GM13977 (cell line): ENCODE measurements at regions not wholly inside any gene's neighbourhood (a gene's known extent, or its start where the extent isn't known, plus 50 kb on each side); places are given as distances from the start of the nearest gene placed in this dataset.
"Not testable (repeated sequence)": the region's sequence is repeated elsewhere in the genome, so short reads cannot be mapped to it uniquely, and the experiment has no call there.

ENCODE experiments used
- DNase-seq: peaks from one replicate; pipeline ENCODE4 v3.0.0; 2012; ENCODE audit warnings: low spot score
- in situ Hi-C: fragments of 300-500 bp; cut with MboI; formaldehyde crosslinking; loops from one replicate; pipeline ENCODE4 v1.12.0; 2022; ENCODE audit warnings: low sequenced_read_pairs, low pct_unique_long_range_greater_than_20kb, mixed read lengths, inconsistent platforms; ENCODE audit not compliant: unreplicated experiment
- TF ChIP-seq, protein P1 (sequence below): IDR thresholded peaks from 2 replicates; pipeline ENCODE4 v1.5.1; 2012; ENCODE audit warnings: mild to moderate bottlenecking, control low read depth; ENCODE audit not compliant: insufficient read depth; ENCODE audit errors: extremely low read depth, missing control alignments

DNA sequence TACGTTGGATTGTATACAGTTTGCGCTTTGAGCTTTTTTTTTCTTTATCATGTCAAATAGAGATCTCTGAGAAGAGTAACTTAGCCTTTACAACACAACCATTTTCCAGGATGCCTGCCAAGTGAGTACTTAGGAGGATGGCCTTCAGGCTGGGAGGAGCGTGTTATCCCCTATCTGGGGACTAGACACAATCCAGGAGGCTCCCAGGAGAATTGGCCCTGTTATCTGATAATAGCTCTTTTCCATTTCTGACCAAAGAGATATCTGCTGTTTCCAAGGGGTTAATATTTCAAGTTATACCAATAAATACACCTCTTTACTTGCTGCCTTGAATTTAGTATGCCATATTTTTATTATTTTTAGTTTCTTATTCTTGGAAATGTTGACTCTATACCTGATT lies 169.5 kb upstream of the SMARCAD1 start:
- no peak for DNase-seq
- TF ChIP-seq, protein P1, sequence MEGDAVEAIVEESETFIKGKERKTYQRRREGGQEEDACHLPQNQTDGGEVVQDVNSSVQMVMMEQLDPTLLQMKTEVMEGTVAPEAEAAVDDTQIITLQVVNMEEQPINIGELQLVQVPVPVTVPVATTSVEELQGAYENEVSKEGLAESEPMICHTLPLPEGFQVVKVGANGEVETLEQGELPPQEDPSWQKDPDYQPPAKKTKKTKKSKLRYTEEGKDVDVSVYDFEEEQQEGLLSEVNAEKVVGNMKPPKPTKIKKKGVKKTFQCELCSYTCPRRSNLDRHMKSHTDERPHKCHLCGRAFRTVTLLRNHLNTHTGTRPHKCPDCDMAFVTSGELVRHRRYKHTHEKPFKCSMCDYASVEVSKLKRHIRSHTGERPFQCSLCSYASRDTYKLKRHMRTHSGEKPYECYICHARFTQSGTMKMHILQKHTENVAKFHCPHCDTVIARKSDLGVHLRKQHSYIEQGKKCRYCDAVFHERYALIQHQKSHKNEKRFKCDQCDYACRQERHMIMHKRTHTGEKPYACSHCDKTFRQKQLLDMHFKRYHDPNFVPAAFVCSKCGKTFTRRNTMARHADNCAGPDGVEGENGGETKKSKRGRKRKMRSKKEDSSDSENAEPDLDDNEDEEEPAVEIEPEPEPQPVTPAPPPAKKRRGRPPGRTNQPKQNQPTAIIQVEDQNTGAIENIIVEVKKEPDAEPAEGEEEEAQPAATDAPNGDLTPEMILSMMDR: no peak
- in situ Hi-C loops: no loop called here

DNA sequence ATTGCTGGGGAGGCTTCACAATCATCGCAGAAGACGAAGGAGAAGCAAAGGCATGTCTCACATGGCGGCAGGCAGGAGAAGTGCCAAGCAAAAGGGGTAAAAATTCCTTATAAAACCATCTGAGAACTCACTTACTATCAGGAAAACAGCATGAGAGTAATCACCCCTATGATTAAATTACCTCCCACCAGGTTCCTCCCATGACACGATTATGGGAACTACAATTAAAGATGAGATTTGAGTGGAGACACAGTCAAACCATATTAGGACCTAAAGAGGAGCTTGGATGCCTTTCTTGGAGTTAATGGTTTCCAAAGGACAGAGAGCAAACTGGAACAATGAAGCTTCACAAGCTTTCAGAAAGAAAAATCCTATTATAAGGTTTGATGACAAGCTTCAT lies 168.4 kb upstream of the SMARCAD1 start:
- TF ChIP-seq, protein P1: no peak
- no peak for DNase-seq
- in situ Hi-C loops: no loop called here

DNA sequence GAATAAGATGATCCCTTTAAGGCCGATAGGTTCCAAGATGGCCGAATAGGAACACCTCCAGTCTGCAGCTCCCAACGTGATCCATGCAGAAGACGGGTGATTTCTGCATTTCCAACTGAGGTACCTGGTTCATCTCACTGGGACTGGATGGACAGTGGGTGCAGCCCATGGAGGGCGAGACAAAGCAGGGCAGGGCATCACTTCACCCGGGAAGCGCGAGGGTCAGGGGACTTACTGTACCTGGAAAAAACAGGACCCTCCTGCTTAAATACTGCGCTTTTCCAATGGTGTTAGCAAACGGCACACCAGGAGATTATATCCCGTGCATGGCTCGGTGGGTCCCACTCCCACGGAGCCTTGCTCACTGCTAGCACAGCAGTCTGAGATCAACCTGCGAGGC lies 163.2 kb upstream of the SMARCAD1 start:
- in situ Hi-C loops, DNase-seq: not testable (repeated sequence)

DNA sequence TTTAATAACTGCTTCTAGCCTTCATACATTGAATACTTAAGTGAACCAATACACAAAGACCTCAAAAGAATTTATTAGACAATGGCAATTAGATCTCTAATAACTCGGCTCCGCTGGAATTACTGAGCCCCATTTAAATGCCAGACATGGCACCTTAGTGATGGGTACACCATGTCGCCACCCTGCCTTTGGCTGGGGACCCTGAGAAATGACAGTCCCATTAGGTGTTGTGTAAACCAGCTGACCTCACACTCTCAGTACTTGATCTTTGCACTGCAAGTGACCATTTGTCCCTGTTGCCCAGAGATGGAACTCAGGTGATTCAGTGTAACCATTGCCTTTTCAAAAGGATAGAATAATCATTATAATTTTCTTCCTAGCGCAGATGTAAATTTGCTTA lies 144.6 kb upstream of the SMARCAD1 start:
- TF ChIP-seq, protein P1: no peak
- DNase-seq: no peak
- in situ Hi-C loops: no loop called here

DNA sequence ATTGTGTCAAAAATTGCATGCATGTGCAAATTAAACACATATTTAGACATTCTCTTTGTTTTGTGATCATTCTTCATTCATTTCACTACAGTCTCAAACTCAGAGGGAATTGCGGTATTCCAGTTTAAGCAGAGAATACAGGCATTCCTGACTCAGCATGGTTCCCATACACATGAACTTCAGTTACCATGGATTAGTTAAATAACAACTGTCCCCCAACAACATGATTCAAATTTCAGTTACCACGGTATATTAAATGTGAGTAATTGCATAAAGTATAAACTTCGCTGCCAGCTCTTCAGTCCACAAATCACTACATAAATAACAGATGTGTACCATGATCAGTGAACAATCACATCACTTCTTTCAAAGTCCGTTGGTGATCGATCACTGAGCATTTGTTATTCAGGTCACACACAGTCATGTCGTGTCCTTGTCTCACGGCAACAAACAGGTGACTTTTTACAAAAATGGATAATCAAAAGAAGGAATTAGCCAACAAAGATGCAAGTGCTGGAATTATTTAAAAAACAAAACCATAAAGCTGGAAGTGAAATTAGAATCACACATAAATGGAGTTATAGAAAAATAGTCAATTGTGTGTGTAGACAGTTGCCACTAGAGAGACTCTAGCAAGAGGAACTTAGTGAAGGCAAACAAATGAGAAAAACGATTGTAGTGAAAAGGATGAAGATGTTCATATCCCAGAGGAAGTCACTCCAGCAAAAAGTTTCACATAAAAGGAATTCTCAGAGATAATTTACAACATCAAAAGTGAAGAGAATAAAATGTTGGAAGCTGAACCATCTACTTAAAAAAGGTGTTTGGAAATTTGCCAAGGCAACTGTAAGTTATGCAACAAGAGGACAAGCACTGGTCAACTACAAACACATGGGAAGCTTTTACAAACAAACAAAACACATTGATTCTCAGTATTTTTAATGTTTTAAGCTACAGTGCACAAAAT lies 138.6 kb upstream of the SMARCAD1 start:
- TF ChIP-seq, protein P1: no peak
- no peak for DNase-seq
- in situ Hi-C loops: no loop called here

DNA sequence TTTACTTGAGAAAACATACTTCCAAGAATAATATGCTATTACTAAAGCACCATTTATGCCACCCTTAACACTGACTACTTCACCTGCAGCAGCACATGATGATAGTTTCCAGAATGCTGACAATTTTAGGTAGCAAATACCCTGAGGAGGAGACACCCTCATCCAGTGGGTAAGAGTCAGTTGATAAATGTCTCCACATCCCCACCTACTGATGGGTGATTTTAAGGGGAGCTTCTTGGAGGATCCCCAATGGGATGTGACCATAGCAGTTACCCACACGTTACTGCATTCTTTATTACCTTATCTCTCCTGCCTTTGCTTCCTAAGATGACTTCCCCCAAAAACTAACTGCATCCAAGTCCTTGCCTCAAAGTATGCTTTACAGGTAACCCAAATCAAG lies 131.2 kb upstream of the SMARCAD1 start:
- in situ Hi-C loops: no loop called here
- no peak for DNase-seq
- TF ChIP-seq, protein P1: peak; percentile 16

DNA sequence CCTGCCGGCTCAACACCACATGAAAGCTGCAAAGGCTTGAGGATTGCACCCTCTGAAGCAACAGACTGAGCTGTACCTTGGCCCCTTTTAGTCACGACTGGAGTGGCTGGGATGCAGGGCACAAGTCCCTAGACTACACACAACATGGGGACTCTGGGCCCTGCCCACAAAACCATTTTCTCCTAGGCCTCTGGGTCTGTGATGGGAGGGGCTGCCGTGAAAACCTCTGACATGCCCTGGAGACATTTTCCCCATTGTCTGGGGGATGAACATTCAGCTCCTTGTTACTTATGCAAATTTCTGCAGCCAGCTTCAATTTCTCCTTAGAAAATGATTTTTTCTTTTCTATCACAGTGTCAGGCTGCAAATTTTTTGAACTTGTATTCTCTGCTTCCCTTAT lies 123.5 kb upstream of the SMARCAD1 start:
- in situ Hi-C loops: no loop called here
- TF ChIP-seq, protein P1: no peak
- DNase-seq: no peak

DNA sequence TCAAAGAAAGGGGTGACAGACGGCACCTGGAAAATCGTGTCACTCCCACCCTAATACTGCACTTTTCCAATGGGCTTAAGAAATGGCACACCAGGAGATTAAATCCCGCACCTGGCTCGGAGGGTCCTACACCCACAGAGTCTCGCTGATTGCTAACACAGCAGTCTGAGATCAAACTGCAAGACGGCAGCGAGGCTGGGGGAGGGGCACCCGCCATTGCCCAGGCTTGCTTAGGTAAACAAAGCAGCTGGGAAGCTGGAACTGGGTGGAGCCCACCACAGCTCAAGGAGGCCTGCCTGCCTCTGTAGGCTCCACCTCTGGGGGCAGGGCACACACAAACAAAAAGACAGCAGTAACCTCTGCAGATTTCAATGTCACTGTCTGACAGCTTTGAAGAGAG lies 108.5 kb upstream of the SMARCAD1 start:
- in situ Hi-C loops, DNase-seq: not testable (repeated sequence)
